ENCODE measurements at regions not wholly inside any gene's neighbourhood (a gene's known extent, or its start where the extent isn't known, plus 50 kb on each side); places are given as distances from the start of the nearest gene placed in this dataset.
"Not testable (repeated sequence)": the region's sequence is repeated elsewhere in the genome, so short reads cannot be mapped to it uniquely, and the experiment has no call there.

DNA sequence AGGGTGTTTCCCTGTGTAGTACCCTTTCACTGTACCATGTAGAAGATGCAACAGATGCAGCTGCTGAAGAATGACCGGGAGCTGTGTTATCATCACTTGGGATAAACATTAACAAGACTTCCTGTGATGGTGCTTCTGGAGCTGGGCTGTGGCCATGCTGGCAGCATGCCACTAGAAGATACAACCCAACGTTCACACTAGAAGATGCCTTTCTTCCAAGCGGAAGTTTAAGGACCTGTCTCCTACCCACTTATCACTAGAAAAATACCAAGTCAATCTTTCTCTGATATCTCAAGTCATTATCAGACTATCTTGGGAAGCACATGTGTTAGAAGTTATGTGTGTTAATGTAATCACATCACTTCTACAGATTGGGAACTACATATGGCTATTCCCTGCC lies 953.5 kb downstream of the CNTNAP5 start:
- Histone ChIP-seq H3K4me1 (no peaks in the 10 kb centered on the region), H3K27me3 (no peaks in the 10 kb centered on the region), H3K36me3 (ENCODE audit: low read depth, missing control alignments) (no peaks in the 10 kb centered on the region), H3K9me3 (no peaks in the 10 kb centered on the region), H3K27ac (no peak overlapping the region), H3K4me3 (no peak overlapping the region)
- TF ChIP-seq, protein P1, sequence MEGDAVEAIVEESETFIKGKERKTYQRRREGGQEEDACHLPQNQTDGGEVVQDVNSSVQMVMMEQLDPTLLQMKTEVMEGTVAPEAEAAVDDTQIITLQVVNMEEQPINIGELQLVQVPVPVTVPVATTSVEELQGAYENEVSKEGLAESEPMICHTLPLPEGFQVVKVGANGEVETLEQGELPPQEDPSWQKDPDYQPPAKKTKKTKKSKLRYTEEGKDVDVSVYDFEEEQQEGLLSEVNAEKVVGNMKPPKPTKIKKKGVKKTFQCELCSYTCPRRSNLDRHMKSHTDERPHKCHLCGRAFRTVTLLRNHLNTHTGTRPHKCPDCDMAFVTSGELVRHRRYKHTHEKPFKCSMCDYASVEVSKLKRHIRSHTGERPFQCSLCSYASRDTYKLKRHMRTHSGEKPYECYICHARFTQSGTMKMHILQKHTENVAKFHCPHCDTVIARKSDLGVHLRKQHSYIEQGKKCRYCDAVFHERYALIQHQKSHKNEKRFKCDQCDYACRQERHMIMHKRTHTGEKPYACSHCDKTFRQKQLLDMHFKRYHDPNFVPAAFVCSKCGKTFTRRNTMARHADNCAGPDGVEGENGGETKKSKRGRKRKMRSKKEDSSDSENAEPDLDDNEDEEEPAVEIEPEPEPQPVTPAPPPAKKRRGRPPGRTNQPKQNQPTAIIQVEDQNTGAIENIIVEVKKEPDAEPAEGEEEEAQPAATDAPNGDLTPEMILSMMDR (IDR thresholded peaks at IDR 0.05): no peak
- no peak for TF ChIP-seq POLR2A (IDR thresholded peaks at IDR 0.05)
- DNase-seq: no peak
- intact Hi-C loops (cut with DNase I; ENCODE audit: low total_unique reads): no loop called here
- WGBS, 2 donors: 45 to 57% methylated on average over 3 of the region's 3 CpGs

GRCh38 chr2:124983595-124983994 lies 958.5 kb downstream of the CNTNAP5 start:
- no peaks in the 10 kb centered on the region for H3K27me3 ChIP-seq
- intact Hi-C loops (cut with DNase I; ENCODE audit: low total_unique reads): no loop called here
- H3K4me3 ChIP-seq: no peak overlapping the region
- no peaks in the 10 kb centered on the region for H3K36me3 ChIP-seq (ENCODE audit: low read depth, missing control alignments)
- no peaks in the 10 kb centered on the region for H3K9me3 ChIP-seq
- TF ChIP-seq POLR2A (IDR thresholded peaks at IDR 0.05): no peak
- TF ChIP-seq, protein P1 (IDR thresholded peaks at IDR 0.05): no peak
- no peak overlapping the region for H3K27ac ChIP-seq
- H3K4me1 ChIP-seq: no peaks in the 10 kb centered on the region
- DNase-seq: no peak

- Histone ChIP-seq H3K27me3 (no peaks in the 10 kb centered on the region), H3K4me1 (no peaks in the 10 kb centered on the region), H3K36me3 (ENCODE audit: low read depth, missing control alignments) (no peaks in the 10 kb centered on the region), H3K27ac (no peak overlapping the region), H3K4me3 (no peak overlapping the region), H3K9me3 (no peaks in the 10 kb centered on the region)
- no peak for DNase-seq
- intact Hi-C loops (cut with DNase I; ENCODE audit: low total_unique reads): no loop called here
- TF ChIP-seq POLR2A (IDR thresholded peaks at IDR 0.05): no peak
- TF ChIP-seq, protein P1 (IDR thresholded peaks at IDR 0.05): no peak
- WGBS, 2 donors: 61 to 73% methylated on average over 2 of the region's 2 CpGs
These were observed 960.2 kb downstream of the CNTNAP5 start for GRCh38 chr2:124985270-124985669.

- no peaks in the 10 kb centered on the region for H3K9me3 ChIP-seq
- intact Hi-C loops (cut with DNase I; ENCODE audit: low total_unique reads): no loop called here
- TF ChIP-seq POLR2A (IDR thresholded peaks at IDR 0.05): no peak
- TF ChIP-seq, protein P1 (IDR thresholded peaks at IDR 0.05): no peak
- no peaks in the 10 kb centered on the region for H3K27me3 ChIP-seq
- no peak for DNase-seq
- no peak overlapping the region for H3K27ac ChIP-seq
- WGBS, 2 donors: 16 to 61% methylated on average over 4 of the region's 4 CpGs
- H3K36me3 ChIP-seq (ENCODE audit: low read depth, missing control alignments): no peaks in the 10 kb centered on the region
- peak overlapping the region in 1 of 2 donors; percentile 48 for H3K4me3 ChIP-seq
- no peaks in the 10 kb centered on the region for H3K4me1 ChIP-seq
These were observed 961.0 kb downstream of the CNTNAP5 start for GRCh38 chr2:124986136-124986535.

GRCh38 chr2:124986870-124987269 lies 961.8 kb downstream of the CNTNAP5 start:
- intact Hi-C loops (cut with DNase I; ENCODE audit: low total_unique reads); H3K4me1 ChIP-seq: not testable (repeated sequence)
- WGBS, 2 donors: 56 to 69% methylated on average over 11 of the region's 11 CpGs

DNA sequence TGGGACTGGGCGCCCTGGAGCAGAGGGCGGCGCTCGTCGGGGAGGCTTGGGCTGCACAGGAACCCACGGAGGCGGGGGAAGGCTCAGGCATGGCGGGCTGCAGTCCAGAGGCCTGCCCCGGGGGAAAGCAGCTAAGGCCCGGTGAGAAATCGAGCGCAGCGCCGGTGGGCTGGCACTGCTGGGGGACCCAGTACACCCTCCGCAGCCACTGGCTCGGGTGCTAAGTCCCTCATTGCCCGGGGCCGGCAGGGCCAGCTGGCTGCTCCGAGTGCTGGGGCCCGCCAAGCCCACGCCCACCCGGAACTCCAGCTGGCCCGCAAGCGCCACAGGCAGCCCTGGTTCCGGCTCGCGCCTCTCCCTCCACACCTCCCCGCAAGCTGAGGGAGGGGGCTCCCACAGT lies 962.3 kb downstream of the CNTNAP5 start:
- H3K27ac ChIP-seq; H3K9me3 ChIP-seq; H3K36me3 ChIP-seq (ENCODE audit: low read depth, missing control alignments); H3K4me1 ChIP-seq; intact Hi-C loops (cut with DNase I; ENCODE audit: low total_unique reads); H3K27me3 ChIP-seq: not testable (repeated sequence)
- 67 to 84% methylated on average over 1 to 23 of the region's 28 CpGs for WGBS, 2 donors
- DNase-seq: peak; percentile 15
- peak overlapping the region; percentile 15 to 48 for H3K4me3 ChIP-seq

More at GRCh38 chr2:124986870-124987269, 961.8 kb downstream of the CNTNAP5 start:
- H3K4me3 ChIP-seq: peak overlapping the region in 1 of 2 donors; percentile 48
- peak; percentile 41 for DNase-seq
- H3K27me3 ChIP-seq; H3K27ac ChIP-seq; H3K36me3 ChIP-seq (ENCODE audit: low read depth, missing control alignments); H3K9me3 ChIP-seq: not testable (repeated sequence)
